NCI-H1417 (cell line): ENCODE measurements at regions not wholly inside any gene's neighbourhood (a gene's known extent, or its start where the extent isn't known, plus 50 kb on each side); places are given as distances from the start of the nearest gene placed in this dataset.

Experiments
- DNase-seq, 3 experiments: peaks; one replicate each; lab custom pipeline; 2025; lab: John Stamatoyannopoulos, UW

DNA sequence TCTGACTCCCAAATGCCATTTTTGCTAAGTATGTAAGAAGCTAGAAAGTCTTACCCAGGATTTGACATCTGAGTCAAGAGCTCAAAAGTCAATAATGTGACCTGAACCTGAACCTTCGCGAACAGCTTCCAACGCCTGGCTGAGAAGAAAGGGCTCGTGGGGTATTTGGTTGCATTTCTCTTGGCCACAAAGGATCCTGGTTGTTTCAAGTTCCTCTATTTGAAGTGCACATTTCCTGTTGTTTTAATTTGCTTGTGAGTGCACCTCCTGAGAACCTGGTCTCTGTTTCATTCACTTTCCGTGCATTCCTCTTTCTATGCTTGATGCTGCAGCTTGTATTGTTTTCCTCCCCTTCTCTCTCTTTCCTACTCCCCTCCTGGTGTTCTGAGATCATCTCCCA is 212.5 kb downstream of the FOXA2 start:
- peak in 2 of 3 experiments; percentile 33 to 34 for DNase-seq

DNA sequence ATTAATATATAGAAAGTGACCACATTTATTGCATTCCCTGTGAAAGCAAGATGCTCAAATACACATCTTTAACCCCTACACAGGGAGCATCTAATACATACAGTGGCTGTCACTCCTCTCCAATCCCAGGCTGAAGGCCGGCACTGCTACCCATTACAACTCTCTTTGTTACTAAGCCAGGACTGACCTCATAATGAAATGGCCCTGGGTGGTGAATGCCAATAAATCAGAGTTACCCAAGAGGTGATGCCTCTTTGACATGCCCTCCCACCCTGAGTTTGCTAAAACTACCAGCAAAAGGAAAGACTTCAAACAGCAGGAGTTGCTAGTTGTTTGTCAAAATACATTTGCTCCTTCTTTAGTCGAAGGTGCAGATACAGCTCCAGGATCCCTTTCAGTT is 214.2 kb downstream of the FOXA2 start:
- DNase-seq: no peak

DNA sequence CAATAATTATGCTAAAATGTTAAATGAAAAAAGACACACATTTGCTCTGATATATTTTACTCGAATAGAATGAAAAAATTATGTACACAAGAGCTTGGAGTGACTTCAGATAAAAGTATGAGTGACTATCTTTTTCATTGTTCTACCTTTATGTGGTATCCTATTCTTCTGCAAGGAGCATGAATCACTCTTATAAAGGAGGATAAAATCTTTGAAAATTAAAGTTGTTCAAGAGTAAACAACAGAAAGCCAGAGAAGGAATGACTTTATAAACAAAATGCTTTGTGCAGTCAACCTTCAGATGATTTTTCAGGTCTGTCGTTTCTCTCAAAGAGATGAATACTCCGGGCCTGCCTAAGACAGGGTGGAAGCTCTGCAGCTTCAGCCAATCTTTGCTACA is 215.3 kb downstream of the FOXA2 start:
- DNase-seq: no peak

DNA sequence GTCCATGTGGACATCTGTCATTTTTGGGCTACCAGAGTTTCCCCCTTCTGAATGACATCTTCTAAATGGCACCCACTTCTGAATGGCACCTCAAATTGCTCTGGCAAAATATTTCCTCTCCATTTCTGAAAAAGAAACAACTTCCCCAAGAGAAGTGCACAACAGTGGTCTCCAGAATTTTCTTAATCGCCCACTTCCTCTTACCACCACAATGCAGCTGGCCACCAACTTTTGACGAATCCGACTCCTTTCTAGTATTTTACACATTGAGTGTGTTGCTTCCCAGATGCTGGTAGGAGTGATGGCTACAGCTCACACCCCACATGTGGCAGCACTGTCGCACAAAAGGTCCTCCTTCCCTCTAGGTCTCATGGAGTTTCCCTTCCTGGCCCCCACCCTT is 216.1 kb downstream of the FOXA2 start:
- DNase-seq: no peak

DNA sequence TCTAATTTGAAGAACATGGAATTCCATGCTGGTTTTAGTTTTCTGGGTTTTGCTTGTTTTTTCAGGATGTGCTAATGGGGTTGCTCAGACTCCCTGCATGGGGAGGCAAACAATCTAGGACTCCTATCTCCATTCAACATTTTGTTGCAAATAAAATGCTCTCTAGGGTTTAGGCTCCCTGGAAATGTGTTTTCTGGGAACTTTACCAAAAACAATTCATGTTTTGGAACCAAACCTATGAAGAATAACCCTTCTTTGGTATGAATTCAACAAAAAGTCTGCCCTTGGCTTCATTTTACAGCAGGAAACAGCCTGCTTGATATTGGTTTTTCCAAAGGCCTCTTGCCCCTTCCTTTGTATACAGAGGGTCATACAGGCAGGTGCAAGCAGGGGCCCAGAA is 217.7 kb downstream of the FOXA2 start:
- DNase-seq: no peak

DNA sequence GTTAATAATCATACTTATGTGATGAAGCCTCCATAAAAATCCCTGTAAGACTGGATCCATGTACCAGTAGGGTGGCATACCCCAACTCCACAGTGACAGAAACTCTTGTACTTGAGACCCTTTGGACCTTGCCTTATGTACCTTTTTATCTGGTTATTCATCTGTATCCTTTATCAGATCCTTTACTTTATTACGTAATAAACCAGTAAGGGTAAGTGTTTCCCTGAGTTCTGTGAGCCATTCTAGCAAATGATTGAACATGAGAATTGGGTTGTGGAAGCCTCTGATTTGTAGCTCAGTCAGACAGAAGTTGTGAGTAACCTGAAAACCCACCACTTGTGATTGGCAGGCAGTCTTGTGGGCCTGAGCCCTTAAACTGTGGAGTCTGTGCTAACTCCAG is 229.7 kb downstream of the FOXA2 start:
- no peak for DNase-seq

DNA sequence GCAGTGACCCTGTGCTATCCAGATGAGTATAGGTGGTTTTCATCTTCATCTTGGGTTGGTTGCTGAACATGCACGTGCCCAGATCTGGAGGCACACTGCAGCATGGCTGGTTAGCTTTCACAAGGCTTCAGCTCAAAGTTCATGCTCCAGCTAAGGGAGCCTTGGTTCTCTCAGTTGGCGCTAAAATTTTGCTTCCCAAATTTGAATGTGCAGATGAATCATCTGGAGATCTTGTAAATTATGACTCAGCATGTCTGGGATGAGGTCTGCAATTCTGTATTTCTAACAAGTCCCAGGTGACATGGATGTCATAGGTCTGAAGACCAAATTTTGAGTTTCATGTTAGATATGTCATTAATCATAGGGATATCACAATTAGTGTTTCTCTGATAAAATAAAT is 230.8 kb downstream of the FOXA2 start:
- DNase-seq: no peak

DNA sequence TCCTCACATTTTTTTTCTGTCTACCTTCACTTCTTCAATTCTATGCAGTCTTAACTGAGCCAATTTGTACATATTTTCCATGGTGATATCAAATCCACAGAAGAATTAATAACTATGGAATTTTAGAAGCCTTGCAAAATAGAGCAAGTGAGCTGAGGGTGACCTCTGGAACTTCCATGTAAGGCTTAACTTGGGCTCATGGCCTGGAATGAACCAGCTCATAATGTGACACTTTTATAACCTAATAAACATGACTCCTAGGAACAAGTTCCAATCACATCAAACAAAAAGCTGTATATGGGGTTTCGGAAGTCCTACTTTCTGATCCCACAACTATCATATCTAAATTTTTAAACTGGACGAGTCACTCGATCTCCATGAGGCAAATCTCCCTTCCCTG is 232.4 kb downstream of the FOXA2 start:
- DNase-seq: no peak

DNA sequence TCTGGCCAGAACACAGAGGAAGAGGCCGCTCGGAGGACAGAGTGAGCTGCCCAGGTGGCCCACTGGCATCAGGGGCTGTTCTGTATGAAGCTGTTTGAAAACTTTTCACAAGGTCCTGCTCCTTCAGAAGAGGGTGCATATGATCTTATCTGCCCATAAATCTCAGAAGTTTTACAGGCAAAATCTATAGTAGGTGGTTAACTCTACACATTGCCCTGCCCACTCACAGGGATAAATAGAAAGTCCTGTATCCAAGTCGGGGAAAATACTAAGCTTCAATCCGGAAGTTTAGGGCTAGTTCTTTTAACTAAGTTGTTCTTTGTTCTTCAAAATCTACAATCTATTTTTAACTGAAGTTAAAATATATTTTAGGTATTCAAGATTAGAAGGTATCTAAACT is 233.7 kb downstream of the FOXA2 start:
- DNase-seq: no peak

DNA sequence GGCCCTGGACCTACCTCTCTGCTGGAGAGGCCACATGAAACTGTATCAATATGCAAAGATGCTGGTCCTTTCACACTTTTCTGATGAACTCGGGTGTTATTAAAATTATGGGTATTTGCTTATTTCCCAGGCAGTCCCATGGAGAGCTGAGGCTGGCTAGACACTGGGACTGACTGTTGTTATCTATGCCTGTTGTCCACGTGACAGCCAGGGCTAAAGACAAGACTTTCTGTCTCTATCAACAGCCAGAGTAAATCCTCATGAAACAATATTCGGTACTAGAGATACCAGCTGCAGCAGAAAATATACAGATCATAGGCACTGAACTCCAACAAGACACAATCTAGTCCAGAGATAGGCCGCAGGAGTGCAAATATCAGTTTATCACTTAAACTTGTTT is 236.4 kb downstream of the FOXA2 start:
- DNase-seq: no peak

DNA sequence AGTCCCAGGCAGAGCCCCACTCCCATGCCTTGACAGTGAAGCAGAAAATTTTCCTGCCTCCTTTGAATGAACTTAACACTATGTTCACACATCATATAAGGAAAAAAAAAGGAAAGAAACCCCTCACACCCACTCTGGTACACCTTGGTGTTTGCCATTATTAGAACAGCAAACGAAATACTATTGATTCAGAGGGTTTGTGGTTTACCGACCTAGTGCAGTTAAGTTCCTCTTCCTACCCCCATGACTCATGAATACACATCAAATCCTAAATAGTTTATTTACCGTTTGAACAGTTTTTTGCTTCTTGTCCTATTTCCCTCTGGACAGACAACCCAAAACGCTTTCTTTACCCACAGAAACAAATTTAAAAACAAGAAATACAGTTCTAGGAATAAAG is 237.7 kb downstream of the FOXA2 start:
- no peak for DNase-seq

DNA sequence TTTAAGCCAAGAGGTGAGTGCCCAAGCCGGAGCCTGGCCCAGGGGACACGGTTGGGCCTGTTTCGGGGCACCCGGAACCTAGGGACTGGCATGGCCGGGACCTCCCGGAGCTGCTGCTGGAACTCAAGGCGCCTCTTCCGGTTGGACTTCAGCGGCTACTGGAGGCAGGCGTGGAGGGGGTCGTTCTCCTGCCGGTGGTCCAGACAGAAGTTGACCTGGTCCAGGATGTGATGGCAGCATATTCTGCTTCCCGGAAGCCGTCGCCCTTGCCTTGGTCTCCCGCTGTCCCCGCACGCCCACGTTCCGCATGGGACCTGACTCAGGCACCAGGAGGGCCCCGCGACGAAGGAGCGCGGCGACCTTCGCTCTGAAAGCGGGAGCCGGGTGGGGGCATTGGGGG is 240.8 kb downstream of the FOXA2 start:
- DNase-seq: no peak

DNA sequence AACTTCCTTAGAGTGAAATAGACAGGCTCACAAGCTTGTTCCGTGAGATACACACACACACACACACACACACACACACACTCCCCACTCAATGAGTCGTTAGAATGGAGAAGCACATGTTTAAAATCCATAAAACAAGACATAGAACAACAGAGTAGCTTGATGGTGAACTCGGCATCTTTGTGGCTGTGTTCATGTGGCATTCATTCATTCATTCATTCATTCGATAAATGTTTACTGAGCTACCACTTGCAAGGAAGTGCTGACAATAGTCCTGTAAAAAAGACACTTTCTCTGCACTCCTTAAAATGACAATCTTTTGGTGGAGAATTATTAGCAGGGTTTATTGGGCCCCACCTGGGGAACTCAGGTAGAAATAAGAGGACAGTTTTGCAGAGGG is 242.0 kb downstream of the FOXA2 start:
- no peak for DNase-seq

DNA sequence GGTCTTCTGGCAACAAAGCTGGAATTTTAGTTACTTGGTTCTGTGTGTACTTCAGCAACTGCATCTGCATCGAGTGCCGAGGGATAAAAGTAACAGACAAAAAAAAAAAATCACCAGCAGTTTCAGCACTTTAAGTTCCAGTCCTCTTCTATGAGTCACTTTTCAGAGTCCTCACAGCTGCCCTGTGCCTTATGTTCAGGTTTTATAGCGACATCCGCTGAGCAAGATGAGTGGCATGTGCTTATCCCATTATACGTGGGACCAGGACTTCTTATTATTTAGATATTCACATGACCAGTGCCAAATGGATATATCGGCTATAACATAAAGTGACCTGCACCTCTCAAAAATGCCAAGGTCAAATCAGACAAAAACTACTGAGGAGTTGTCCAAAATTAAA is 242.9 kb downstream of the FOXA2 start:
- DNase-seq: no peak

DNA sequence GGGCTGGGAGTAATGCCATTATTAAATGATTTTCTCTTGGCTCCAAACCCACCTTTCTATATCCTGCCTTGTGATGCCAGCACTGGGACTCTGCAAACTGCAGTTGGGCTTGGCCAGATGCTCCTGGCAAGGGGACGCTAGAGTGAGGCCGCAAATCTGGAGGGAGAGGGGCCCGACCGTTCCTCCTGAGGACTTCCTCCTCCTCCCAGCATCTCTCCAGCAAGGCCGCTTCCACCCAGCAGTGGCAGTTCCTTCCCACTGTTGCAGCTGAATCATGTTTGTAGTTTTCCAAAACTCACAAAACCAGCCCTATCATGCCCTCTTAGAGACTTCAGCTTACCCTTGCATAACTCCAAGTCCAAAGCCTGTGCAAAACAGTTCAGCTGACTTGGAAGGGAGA is 244.4 kb downstream of the FOXA2 start:
- no peak for DNase-seq

DNA sequence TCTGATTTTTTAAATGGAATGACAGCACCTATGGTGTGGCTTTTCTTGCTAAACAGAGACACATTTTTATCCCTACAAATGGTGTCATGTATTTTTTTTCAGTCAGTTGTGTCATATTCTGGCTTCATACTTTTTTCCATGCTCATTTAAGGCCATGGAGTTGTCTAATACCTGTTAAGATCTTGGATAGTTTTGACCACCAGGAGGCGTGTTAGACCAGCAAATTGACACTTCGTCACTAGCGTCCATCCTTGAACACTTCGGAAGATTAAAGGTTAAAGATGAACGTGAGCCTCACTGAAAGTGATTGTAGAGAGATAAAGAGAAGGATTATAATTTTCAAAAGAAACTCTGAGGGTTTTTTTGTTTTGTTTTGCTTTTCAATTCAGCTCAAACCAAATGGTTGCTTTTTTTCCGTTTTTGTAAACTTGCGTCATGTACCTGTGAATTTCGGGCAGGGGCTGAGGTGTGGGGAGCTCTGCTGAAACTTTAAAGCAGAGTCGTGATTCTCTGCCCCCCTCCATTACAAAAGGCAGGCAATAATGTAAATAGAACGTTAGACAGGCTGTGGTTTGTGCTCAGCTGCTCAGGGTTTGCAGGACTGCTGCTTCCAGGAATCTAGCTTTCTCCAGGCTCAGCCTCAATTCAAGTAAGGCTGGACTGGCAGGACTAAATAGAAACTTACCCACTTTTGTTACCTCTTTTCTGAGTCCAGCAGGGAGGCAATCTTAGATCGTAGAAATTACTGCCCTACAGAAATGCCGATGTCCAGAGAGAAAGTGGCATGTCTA is 245.1 kb downstream of the FOXA2 start:
- peak; percentile 75 to 95 (median 82) for DNase-seq

DNA sequence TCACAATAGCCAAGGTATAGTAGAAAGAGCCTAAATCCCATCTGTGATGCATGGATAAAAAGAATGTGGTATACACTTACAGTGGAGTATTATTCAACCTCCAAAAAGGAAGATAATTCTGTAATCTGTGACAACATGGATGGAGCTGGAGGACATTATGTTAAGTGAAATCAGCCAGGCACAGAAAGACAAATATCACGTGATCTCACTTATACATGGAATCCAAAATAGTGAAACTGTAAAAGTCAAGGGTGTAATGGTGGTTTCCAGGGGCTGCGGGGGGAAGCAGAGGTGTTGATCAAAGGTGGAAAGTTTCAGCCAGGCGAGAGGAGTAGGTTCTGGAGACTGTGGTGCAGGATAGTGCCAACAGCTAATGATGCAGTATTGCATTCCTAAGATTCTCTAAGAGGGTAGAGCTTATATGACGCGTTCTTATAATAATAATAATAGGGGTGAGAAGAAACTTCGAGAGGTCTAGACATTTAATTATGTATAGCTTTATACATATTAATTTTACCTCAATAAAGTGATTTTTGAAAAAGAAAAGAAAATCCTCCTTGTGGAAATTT is 246.1 kb downstream of the FOXA2 start:
- DNase-seq: no peak

DNA sequence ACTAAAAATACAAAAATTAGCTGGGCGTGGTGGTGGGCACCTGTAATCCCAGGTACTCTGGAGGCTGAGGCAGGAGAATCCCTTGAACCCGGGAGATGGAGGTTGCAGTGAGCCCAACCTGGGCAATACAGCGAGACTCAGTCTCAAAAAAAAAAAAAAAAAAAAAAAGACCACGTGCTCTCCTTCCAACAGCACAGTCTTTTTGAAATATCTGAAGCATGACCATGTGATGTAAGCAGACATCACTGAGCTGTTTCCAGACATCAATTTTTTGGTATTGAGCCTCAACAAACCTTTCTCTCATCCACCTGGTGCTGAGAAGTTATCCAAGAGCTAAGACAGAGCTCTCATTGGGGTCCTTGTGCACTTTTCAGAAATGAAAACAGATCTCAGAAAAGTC is 249.2 kb downstream of the FOXA2 start:
- DNase-seq: no peak

DNA sequence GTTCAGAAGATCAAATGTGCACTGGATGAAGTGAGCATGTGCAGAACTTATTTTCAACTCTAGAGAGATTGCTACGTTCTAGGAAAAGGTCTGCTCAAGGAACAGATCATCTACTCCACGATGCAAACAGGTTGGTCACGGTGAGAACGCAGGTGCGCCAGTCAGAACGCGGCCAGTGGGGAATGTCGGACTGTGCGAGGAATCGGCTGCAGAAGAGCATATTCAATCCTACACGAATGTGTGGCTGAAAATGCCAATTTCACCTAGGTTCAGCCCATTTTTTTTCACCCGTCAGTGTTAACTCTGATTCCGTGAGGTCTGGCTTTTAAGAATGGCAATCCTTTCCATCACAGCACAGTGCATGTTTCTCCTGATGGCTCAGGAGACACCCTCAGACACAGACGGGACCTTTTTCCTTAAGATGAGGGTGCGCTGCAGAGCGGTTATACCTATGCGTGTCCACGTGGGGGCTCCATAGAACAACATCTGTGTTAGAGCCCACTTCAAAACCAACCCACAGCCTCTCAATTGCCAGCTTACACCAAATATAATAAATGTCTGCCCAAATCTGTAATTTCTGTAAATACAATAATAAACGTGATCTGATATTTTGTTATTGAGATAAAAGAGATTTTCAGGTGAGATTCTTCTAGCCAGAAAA is 250.4 kb downstream of the FOXA2 start:
- DNase-seq: peak; percentile 46 to 88 (median 70)

DNA sequence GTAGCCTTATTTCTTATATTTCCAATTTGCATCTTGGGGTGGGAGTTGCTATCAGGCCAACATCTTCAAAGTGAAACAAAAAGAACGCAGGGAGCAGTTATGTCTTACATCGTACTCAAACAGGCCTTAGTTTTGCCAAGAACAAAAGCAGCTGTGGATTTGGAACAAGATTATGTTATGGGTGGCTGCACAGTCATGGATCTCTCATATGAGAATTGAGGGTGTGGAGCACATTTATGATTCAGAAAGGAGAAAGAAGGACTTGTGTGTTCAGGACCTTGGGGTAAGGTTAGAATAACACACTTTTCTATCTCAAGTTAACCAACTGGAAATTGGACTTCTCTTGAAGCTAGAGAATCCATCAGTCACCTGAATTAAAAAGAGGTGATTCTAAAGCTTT is 259.9 kb downstream of the FOXA2 start:
- DNase-seq: no peak

DNA sequence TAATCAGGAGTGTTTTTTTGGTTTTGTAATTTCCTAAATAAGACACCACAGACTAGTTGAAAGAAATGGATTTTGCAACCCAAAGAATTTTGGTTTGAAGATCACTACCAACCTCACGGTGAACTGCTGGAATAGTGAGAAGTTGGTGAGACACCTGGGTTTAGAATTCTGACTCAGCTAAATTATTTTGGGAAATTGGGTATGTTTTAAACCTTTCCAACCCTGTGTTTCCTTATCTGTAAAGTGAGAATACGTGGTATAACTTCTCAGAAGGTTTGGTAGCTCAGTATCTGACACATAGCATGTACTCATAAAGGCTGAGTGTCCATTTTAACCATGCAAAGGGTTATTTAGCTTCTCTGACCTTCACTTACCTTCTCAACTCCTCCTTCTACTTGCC is 261.9 kb downstream of the FOXA2 start:
- no peak for DNase-seq

DNA sequence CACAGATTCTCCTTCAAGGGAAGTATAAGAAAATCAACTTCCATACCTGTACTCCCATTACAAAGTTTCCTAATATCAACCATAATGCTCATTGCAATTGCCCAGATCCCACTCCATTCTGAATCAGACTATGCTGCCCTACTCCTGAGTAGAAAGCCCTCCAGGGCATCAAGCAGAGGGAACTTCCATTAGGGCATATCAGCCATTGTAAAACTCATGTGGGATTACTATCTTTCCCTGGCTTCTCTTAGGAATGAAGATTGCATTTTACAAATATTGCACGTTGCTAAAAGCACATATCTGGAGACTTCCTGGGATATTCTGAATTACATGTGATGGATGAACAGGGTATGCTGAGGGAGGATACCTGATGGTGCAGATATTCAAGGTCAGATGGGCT is 263.2 kb downstream of the FOXA2 start:
- DNase-seq: no peak

DNA sequence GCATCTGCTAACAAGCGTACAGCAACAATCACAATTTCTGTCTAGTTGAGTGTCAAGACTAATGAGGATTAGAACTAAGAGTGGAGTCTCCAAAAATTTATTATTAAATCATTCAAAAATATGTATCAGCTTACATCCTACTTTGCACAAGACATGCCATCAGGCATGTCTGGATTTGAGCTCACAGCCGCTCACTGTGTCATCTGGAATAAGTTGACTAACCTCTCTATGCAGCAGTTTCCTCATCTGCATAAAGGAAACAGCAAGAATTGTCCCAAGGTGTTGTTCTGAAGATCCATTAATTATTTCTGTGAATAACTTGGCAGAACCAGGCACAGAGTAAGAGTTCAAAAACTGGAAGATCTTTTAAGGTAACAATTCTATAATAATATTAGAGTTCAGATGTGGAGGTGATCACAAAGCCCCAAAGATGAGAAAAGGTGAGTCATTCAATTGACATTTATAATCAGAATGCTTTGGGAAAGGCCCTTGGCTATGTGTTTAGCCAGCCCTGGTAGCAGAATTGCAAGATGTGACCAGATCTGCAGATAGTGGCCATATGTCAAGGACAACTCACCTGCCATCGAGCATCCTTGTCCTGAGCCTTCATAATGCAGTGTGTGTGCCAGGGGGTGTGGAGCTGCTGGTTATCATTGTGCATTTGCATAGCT is 264.0 kb downstream of the FOXA2 start:
- DNase-seq: no peak
